ENCODE measurements at regions not wholly inside any gene's neighbourhood (a gene's known extent, or its start where the extent isn't known, plus 50 kb on each side); places are given as distances from the start of the nearest gene placed in this dataset.
"Not testable (repeated sequence)": the region's sequence is repeated elsewhere in the genome, so short reads cannot be mapped to it uniquely, and the experiment has no call there.

GRCh38 chr11:95610185-95610584, 179.4 kb downstream of the FAM76B start:
- TF ChIP-seq, protein P1, sequence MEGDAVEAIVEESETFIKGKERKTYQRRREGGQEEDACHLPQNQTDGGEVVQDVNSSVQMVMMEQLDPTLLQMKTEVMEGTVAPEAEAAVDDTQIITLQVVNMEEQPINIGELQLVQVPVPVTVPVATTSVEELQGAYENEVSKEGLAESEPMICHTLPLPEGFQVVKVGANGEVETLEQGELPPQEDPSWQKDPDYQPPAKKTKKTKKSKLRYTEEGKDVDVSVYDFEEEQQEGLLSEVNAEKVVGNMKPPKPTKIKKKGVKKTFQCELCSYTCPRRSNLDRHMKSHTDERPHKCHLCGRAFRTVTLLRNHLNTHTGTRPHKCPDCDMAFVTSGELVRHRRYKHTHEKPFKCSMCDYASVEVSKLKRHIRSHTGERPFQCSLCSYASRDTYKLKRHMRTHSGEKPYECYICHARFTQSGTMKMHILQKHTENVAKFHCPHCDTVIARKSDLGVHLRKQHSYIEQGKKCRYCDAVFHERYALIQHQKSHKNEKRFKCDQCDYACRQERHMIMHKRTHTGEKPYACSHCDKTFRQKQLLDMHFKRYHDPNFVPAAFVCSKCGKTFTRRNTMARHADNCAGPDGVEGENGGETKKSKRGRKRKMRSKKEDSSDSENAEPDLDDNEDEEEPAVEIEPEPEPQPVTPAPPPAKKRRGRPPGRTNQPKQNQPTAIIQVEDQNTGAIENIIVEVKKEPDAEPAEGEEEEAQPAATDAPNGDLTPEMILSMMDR (IDR thresholded peaks at IDR 0.05) = not testable (repeated sequence)
- TF ChIP-seq EZH2, EZH2phosphoT487 (IDR thresholded peaks at IDR 0.05): not testable (repeated sequence)
